Hepatocyte (in vitro differentiated cells): ENCODE measurements at regions not wholly inside any gene's neighbourhood (a gene's known extent, or its start where the extent isn't known, plus 50 kb on each side); places are given as distances from the start of the nearest gene placed in this dataset.

ENCODE experiments used
- EZH2 ChIP-seq: fragments of 200-600 bp; sonication (generic); IDR thresholded peaks from 2 replicates; pipeline ENCODE4 v1.6.1; 2016; ENCODE audit warnings: antibody characterized with exemption, mild to moderate bottlenecking, borderline replicate concordance
- TF ChIP-seq, protein P1 (sequence below): fragments of 200-600 bp; sonication (generic); IDR thresholded peaks from 2 replicates; pipeline ENCODE4 v1.5.1; 2016; ENCODE audit warnings: antibody characterized with exemption, mild to moderate bottlenecking; ENCODE audit not compliant: poor library complexity

- TF ChIP-seq, protein P1, sequence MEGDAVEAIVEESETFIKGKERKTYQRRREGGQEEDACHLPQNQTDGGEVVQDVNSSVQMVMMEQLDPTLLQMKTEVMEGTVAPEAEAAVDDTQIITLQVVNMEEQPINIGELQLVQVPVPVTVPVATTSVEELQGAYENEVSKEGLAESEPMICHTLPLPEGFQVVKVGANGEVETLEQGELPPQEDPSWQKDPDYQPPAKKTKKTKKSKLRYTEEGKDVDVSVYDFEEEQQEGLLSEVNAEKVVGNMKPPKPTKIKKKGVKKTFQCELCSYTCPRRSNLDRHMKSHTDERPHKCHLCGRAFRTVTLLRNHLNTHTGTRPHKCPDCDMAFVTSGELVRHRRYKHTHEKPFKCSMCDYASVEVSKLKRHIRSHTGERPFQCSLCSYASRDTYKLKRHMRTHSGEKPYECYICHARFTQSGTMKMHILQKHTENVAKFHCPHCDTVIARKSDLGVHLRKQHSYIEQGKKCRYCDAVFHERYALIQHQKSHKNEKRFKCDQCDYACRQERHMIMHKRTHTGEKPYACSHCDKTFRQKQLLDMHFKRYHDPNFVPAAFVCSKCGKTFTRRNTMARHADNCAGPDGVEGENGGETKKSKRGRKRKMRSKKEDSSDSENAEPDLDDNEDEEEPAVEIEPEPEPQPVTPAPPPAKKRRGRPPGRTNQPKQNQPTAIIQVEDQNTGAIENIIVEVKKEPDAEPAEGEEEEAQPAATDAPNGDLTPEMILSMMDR = no peak
- TF ChIP-seq EZH2 = no peak
Observed at GRCh38 chr18:38263066-38263465, 697.5 kb upstream of the CELF4 start.
